ENCODE measurements at regions not wholly inside any gene's neighbourhood (a gene's known extent, or its start where the extent isn't known, plus 50 kb on each side); places are given as distances from the start of the nearest gene placed in this dataset.

DNA sequence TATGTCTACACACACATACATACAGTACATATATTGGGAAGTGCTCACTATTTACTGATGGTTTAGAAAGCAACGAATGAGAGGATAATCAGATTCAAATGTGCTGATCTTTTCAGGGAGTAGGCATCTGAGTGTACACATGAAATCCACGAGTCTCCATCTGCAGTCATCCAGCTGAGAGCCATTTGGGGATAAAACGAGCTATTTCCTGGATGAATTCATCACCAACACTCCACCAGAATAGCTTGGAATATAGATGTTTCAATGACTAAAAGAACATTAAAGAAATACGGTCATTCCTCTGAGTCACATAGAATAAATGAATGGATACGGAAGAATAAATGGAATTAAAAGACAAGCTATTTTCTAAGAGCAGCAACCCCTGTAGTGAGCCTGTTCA lies 721.6 kb upstream of the ARGLU1 start (continued):
- TF ChIP-seq, protein P1, sequence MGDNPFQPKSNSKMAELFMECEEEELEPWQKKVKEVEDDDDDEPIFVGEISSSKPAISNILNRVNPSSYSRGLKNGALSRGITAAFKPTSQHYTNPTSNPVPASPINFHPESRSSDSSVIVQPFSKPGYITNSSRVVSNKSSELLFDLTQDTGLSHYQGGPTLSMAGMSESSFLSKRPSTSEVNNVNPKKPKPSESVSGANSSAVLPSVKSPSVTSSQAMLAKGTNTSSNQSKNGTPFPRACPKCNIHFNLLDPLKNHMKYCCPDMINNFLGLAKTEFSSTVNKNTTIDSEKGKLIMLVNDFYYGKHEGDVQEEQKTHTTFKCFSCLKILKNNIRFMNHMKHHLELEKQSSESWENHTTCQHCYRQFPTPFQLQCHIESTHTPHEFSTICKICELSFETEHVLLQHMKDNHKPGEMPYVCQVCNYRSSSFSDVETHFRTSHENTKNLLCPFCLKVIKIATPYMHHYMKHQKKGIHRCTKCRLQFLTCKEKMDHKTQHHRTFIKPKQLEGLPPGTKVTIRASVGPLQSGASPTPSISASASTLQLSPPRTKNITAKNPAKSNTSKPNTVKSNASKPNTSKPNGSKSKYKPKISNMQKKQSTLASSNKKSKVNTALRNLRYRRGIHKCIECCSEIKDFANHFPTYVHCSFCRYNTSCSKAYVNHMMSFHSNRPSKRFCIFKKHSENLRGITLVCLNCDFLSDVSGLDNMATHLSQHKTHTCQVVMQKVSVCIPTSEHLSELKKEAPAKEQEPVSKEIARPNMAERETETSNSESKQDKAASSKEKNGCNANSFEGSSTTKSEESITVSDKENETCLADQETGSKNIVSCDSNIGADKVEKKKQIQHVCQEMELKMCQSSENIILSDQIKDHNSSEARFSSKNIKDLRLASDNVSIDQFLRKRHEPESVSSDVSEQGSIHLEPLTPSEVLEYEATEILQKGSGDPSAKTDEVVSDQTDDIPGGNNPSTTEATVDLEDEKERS (tag by site-specific recombination; IDR thresholded peaks at IDR 0.05) = no peak
- TF ChIP-seq, protein P2, sequence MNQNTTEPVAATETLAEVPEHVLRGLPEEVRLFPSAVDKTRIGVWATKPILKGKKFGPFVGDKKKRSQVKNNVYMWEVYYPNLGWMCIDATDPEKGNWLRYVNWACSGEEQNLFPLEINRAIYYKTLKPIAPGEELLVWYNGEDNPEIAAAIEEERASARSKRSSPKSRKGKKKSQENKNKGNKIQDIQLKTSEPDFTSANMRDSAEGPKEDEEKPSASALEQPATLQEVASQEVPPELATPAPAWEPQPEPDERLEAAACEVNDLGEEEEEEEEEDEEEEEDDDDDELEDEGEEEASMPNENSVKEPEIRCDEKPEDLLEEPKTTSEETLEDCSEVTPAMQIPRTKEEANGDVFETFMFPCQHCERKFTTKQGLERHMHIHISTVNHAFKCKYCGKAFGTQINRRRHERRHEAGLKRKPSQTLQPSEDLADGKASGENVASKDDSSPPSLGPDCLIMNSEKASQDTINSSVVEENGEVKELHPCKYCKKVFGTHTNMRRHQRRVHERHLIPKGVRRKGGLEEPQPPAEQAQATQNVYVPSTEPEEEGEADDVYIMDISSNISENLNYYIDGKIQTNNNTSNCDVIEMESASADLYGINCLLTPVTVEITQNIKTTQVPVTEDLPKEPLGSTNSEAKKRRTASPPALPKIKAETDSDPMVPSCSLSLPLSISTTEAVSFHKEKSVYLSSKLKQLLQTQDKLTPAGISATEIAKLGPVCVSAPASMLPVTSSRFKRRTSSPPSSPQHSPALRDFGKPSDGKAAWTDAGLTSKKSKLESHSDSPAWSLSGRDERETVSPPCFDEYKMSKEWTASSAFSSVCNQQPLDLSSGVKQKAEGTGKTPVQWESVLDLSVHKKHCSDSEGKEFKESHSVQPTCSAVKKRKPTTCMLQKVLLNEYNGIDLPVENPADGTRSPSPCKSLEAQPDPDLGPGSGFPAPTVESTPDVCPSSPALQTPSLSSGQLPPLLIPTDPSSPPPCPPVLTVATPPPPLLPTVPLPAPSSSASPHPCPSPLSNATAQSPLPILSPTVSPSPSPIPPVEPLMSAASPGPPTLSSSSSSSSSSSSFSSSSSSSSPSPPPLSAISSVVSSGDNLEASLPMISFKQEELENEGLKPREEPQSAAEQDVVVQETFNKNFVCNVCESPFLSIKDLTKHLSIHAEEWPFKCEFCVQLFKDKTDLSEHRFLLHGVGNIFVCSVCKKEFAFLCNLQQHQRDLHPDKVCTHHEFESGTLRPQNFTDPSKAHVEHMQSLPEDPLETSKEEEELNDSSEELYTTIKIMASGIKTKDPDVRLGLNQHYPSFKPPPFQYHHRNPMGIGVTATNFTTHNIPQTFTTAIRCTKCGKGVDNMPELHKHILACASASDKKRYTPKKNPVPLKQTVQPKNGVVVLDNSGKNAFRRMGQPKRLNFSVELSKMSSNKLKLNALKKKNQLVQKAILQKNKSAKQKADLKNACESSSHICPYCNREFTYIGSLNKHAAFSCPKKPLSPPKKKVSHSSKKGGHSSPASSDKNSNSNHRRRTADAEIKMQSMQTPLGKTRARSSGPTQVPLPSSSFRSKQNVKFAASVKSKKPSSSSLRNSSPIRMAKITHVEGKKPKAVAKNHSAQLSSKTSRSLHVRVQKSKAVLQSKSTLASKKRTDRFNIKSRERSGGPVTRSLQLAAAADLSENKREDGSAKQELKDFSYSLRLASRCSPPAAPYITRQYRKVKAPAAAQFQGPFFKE (tag by site-specific recombination; IDR thresholded peaks at IDR 0.05; ENCODE audit: borderline replicate concordance) = no peak

DNA sequence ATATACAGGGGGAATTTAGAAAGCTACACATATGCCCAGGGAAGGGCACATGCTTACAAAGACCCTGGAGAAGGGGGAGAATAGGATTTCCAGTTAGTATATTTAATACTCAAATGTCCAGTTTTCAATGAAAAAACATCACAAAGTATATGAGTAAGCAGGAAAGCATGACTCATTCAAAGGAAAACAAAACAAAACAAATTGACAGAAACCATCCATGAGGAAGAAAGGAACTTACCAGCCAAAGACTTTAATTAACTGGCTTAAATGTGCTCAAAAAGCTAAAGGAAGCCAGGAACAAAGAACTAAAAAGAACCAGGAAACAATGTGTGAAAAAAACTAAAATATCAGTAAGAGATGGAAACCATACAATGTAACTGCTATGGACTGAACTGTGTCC lies 716.2 kb upstream of the ARGLU1 start:
- Histone ChIP-seq H3K4me3 (ENCODE audit: low read depth, low read length) (no peak overlapping the region), H3K36me3 (ENCODE audit: control insufficient read depth in 2 of 2, insufficient read depth in 1 of 2, low read length in 2 of 2) (no peaks in the 10 kb centered on the region), H3K4me1 (ENCODE audit: control insufficient read depth, insufficient read depth, low read length) (no peaks in the 10 kb centered on the region), H3K9me3 (ENCODE audit: control insufficient read depth, insufficient read depth, low read depth, low read length) (no peaks in the 10 kb centered on the region), H3K27ac (ENCODE audit: extremely low read depth, low read depth, low read length) (no peak overlapping the region)
- CTCF ChIA-PET = interaction anchor here (0.6 kb wide), 1 partner anchor 45 kb away, joined by 4 read pairs; no protein-coding TSS in a partner anchor
- TF ChIP-seq ZNF843 (tag by site-specific recombination; IDR thresholded peaks at IDR 0.05) = no peak
- TF ChIP-seq ZNF677 (tag by site-specific recombination; IDR thresholded peaks at IDR 0.05) = no peak
- TF ChIP-seq ZNF433 (tag by site-specific recombination; IDR thresholded peaks at IDR 0.05; ENCODE audit: low read depth) = no peak
- TF ChIP-seq ZNF302 (tag by site-specific recombination; IDR thresholded peaks at IDR 0.05; ENCODE audit: low read depth) = no peak
- TF ChIP-seq, protein P3, sequence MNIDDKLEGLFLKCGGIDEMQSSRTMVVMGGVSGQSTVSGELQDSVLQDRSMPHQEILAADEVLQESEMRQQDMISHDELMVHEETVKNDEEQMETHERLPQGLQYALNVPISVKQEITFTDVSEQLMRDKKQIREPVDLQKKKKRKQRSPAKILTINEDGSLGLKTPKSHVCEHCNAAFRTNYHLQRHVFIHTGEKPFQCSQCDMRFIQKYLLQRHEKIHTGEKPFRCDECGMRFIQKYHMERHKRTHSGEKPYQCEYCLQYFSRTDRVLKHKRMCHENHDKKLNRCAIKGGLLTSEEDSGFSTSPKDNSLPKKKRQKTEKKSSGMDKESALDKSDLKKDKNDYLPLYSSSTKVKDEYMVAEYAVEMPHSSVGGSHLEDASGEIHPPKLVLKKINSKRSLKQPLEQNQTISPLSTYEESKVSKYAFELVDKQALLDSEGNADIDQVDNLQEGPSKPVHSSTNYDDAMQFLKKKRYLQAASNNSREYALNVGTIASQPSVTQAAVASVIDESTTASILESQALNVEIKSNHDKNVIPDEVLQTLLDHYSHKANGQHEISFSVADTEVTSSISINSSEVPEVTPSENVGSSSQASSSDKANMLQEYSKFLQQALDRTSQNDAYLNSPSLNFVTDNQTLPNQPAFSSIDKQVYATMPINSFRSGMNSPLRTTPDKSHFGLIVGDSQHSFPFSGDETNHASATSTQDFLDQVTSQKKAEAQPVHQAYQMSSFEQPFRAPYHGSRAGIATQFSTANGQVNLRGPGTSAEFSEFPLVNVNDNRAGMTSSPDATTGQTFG (tag by site-specific recombination; IDR thresholded peaks at IDR 0.05; ENCODE audit: borderline replicate concordance) = no peak
- no peak for TF ChIP-seq ZNF624 (tag by site-specific recombination; IDR thresholded peaks at IDR 0.05)
- TF ChIP-seq KLF9 (tag by site-specific recombination; IDR thresholded peaks at IDR 0.05; ENCODE audit: low read depth) = no peak
- TF ChIP-seq ZFP69B (tag by site-specific recombination; IDR thresholded peaks at IDR 0.05) = no peak
- no peak for TF ChIP-seq IKZF3 (tag by site-specific recombination; IDR thresholded peaks at IDR 0.05)
- TF ChIP-seq ZNF621 (tag by site-specific recombination; IDR thresholded peaks at IDR 0.05) = no peak
- TF ChIP-seq, protein P4, sequence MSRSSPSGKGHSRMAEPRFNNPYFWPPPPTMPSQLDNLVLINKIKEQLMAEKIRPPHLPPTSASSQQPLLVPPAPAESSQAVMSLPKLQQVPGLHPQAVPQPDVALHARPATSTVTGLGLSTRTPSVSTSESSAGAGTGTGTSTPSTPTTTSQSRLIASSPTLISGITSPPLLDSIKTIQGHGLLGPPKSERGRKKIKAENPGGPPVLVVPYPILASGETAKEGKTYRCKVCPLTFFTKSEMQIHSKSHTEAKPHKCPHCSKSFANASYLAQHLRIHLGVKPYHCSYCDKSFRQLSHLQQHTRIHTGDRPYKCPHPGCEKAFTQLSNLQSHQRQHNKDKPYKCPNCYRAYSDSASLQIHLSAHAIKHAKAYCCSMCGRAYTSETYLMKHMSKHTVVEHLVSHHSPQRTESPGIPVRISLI (tag by site-specific recombination; IDR thresholded peaks at IDR 0.05) = no peak
- no peak for TF ChIP-seq KLF16 (tag by site-specific recombination; IDR thresholded peaks at IDR 0.05)
- no peak for TF ChIP-seq ZNF610 (tag by site-specific recombination; IDR thresholded peaks at IDR 0.05; ENCODE audit: borderline replicate concordance)
- no peak for TF ChIP-seq ZNF600 (tag by site-specific recombination; IDR thresholded peaks at IDR 0.05)
- TF ChIP-seq HOXC10 (CRISPR knock-in tag; IDR thresholded peaks at IDR 0.05) = no peak
- TF ChIP-seq ZNF114 (tag by site-specific recombination; IDR thresholded peaks at IDR 0.05) = no peak
- TF ChIP-seq, protein P5, sequence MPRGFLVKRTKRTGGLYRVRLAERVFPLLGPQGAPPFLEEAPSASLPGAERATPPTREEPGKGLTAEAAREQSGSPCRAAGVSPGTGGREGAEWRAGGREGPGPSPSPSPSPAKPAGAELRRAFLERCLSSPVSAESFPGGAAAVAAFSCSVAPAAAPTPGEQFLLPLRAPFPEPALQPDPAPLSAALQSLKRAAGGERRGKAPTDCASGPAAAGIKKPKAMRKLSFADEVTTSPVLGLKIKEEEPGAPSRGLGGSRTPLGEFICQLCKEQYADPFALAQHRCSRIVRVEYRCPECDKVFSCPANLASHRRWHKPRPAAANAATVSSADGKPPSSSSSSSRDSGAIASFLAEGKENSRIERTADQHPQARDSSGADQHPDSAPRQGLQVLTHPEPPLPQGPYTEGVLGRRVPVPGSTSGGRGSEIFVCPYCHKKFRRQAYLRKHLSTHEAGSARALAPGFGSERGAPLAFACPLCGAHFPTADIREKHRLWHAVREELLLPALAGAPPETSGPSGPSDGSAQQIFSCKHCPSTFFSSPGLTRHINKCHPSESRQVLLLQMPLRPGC (tag by site-specific recombination; IDR thresholded peaks at IDR 0.05) = no peak
- no peak for TF ChIP-seq ZNF629 (tag by site-specific recombination; IDR thresholded peaks at IDR 0.05)
- no peak for TF ChIP-seq ZNF549 (tag by site-specific recombination; IDR thresholded peaks at IDR 0.05)
- POLR2A ChIA-PET = no interaction called here
